Cardiac muscle cell (in vitro differentiated cells and primary cell): ENCODE measurements at regions not wholly inside any gene's neighbourhood (a gene's known extent, or its start where the extent isn't known, plus 50 kb on each side); places are given as distances from the start of the nearest gene placed in this dataset.

Source experiments
- DNase-seq, 2 donors: peaks; one replicate each; pipeline versions ENCODE4 v3.0.0 to v3.0.0-alpha.2; 2010 to 2017; ENCODE audit warnings: low read depth in 1 of 2, low spot score in 1 of 2
- H3K27ac ChIP-seq: fragments of 200-600 bp; sonication (generic); 2 replicates; pipeline ENCODE4 v1.5.1; 2016
- H3K27me3 ChIP-seq: fragments of 200-600 bp; sonication (generic); 2 replicates; pipeline ENCODE4 v1.6.0; 2016; ENCODE audit warnings: control low read depth
- H3K36me3 ChIP-seq: fragments of 200-600 bp; sonication (generic); 2 replicates; pipeline ENCODE4 v1.5.1; 2016; ENCODE audit warnings: control low read depth
- H3K4me1 ChIP-seq: fragments of 200-600 bp; sonication (generic); 2 replicates; pipeline ENCODE4 v1.8.1; 2017; ENCODE audit warnings: low read depth, mild to moderate bottlenecking, mixed run types
- H3K4me3 ChIP-seq: fragments of 200-600 bp; sonication (generic); 2 replicates; pipeline ENCODE4 v1.5.1; 2016; ENCODE audit warnings: mild to moderate bottlenecking
- H3K9me3 ChIP-seq: fragments of 200-600 bp; sonication (generic); 2 replicates; pipeline ENCODE4 v1.5.1; 2017; ENCODE audit warnings: low read depth, mild to moderate bottlenecking, control low read depth
- TF ChIP-seq, protein P1 (sequence below): IDR thresholded peaks from 2 replicates; pipeline ENCODE4 v1.5.1; 2012; ENCODE audit warnings: low read depth, mild to moderate bottlenecking, low read length

DNA sequence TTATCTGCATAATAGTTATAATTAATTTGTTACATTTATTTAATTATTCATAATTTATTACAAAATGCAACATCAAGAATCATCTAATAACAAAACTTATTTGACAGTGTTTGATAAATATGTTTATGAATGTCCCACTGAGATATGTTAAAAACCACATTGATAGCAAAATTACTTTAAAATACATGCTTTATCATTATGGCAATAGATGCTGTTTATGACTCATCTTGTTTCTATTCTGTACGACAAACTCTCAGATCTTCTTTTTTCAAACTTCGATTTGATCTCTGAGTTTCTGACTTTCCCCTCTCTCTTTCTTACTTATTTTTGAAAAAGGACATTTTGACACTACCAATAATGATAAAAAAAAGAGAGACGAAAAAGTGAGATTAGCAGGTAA lies 56.8 kb upstream of the LRRK2 start:
- Histone ChIP-seq H3K27ac (no peak overlapping the region), H3K9me3 (no peaks in the 10 kb centered on the region), H3K27me3 (no peaks in the 10 kb centered on the region), H3K4me3 (no peak overlapping the region), H3K4me1 (no peaks in the 10 kb centered on the region), H3K36me3 (no peaks in the 10 kb centered on the region)
- no peak for DNase-seq
- TF ChIP-seq, protein P1, sequence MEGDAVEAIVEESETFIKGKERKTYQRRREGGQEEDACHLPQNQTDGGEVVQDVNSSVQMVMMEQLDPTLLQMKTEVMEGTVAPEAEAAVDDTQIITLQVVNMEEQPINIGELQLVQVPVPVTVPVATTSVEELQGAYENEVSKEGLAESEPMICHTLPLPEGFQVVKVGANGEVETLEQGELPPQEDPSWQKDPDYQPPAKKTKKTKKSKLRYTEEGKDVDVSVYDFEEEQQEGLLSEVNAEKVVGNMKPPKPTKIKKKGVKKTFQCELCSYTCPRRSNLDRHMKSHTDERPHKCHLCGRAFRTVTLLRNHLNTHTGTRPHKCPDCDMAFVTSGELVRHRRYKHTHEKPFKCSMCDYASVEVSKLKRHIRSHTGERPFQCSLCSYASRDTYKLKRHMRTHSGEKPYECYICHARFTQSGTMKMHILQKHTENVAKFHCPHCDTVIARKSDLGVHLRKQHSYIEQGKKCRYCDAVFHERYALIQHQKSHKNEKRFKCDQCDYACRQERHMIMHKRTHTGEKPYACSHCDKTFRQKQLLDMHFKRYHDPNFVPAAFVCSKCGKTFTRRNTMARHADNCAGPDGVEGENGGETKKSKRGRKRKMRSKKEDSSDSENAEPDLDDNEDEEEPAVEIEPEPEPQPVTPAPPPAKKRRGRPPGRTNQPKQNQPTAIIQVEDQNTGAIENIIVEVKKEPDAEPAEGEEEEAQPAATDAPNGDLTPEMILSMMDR = no peak

DNA sequence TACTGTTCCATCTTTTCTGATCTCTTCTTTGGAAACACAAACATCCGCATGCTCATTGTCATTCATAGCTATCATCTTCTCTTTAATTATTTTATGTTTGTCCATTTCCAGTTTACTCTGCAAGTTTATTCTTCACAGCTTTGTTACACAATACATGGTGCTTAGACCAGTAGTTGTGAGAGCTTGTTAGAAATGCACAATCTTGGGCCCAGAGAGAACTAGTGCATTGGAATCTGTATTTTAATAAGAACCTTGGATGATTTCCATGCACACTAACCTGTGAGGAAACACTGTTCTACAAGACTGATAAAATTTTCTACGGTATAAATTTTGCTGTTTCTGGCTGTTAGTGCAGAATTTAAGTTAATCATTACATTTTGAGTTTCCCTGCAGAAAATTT lies 59.3 kb upstream of the SLC2A13 start:
- Histone ChIP-seq H3K4me3 (no peak overlapping the region), H3K36me3 (no peaks in the 10 kb centered on the region), H3K27me3 (no peaks in the 10 kb centered on the region), H3K9me3 (no peaks in the 10 kb centered on the region), H3K4me1 (no peaks in the 10 kb centered on the region), H3K27ac (no peak overlapping the region)
- TF ChIP-seq, protein P1 = no peak
- DNase-seq = no peak

DNA sequence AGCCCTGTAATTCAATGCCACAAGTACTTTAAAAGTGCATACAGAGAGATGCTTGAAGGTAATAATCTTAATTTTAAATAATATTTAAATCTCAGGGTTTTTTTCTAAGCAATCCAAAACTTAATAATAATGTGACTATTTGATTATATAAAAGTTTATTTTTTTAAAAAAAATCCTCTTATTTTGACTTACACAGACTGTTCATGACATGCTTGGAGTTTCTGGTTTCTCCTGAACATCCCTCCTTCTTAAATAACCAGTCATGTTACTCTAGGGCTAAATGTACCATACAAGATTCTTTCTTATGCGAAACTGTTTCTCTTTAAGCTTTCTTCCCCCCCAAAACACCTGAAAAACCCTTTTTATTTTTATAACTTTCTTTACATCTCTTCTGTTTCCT lies 58.2 kb upstream of the SLC2A13 start:
- DNase-seq = no peak

DNA sequence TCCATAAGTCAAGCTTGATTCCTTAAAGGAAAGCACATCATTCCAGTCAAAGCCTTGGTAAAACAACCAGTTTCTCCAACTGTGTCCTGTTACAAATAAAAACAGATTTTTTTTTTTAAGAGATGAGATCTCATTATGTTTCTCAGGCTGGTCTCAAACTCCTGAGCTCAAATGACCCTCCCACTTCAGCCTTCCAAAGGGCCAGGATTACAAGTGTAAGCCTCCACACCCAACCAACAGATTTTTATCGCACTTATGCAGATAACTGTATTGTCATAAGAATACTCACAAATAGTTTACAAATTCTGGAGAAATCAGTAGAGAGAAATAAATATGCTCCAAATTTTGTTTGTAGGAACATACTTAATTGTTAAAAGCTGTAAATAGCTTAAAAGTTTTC lies 56.2 kb upstream of the SLC2A13 start:
- Histone ChIP-seq H3K36me3 (no peaks in the 10 kb centered on the region), H3K27me3 (no peaks in the 10 kb centered on the region), H3K9me3 (no peaks in the 10 kb centered on the region), H3K27ac (no peak overlapping the region), H3K4me3 (no peak overlapping the region), H3K4me1 (no peaks in the 10 kb centered on the region)
- DNase-seq = no peak
- TF ChIP-seq, protein P1 = no peak

More for the DNA sequence above, 58.2 kb upstream of the SLC2A13 start:
- Histone ChIP-seq H3K9me3 (no peaks in the 10 kb centered on the region), H3K27ac (no peak overlapping the region), H3K36me3 (no peaks in the 10 kb centered on the region), H3K4me3 (no peak overlapping the region), H3K4me1 (no peaks in the 10 kb centered on the region), H3K27me3 (no peaks in the 10 kb centered on the region)
- TF ChIP-seq, protein P1 = no peak

DNA sequence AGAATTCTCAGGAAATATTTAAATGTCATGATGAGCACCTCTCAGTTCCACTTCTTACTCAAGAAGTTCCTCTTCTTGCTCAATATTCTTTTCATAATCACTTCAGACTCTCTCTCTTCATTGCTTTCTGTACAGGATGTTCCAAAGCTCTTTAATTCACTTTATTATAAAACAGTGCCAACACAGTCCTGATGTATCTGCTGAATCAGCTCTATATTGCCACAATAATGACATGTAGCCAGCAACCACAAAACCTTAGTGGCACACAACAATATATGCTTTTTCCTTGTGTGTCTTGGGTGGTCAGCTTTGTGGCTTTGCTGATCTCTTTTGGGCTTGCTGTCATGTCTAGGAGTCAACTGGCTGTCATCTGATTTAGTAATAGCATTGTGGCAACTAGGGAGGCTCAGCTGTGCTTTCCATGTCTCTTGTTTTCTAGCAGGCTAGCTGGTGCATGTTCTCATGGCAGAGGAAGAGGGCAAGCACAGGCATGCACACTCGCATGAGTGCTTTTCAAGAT lies 52.8 kb upstream of the SLC2A13 start:
- Histone ChIP-seq H3K36me3 (no peaks in the 10 kb centered on the region), H3K27me3 (no peaks in the 10 kb centered on the region), H3K27ac (no peak overlapping the region), H3K4me3 (no peak overlapping the region), H3K9me3 (no peaks in the 10 kb centered on the region), H3K4me1 (no peaks in the 10 kb centered on the region)
- TF ChIP-seq, protein P1 = no peak
- DNase-seq = peak in 1 of 2 donors; percentile 2

DNA sequence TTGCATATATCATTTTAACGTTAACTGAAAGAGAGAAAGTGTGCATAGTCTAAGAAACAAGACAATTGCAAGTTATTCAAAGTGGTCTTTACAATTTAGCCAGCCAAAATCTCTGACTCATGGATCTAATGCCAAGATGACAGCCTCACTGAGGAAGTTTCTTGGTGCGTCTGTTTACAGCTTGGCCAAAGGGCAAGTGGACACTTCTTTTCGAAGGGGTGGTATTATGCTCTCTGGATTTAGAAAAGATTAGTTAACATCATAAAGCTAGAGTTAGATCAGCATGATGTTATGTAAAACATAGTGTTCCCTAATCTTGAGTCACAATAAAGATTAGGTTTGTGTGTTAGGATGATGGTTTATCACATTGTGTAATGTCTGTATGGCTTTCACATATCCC lies 51.5 kb upstream of the SLC2A13 start:
- no peak overlapping the region for H3K4me3 ChIP-seq
- TF ChIP-seq, protein P1 = no peak
- H3K27me3 ChIP-seq = no peaks in the 10 kb centered on the region
- H3K36me3 ChIP-seq = no peaks in the 10 kb centered on the region
- no peak for DNase-seq
- H3K4me1 ChIP-seq = no peaks in the 10 kb centered on the region
- no peak overlapping the region for H3K27ac ChIP-seq
- H3K9me3 ChIP-seq = no peaks in the 10 kb centered on the region
